OCI-M1 (cell line): ENCODE measurements at regions not wholly inside any gene's neighbourhood (a gene's known extent, or its start where the extent isn't known, plus 50 kb on each side); places are given as distances from the start of the nearest gene placed in this dataset.

Source experiments
- DNase-seq: peaks from one replicate; lab custom pipeline; 2025; lab: John Stamatoyannopoulos, UW

- no peak for DNase-seq
Measured at GRCh38 chr14:27384124-27384523, 786.3 kb upstream of the NOVA1 start.

- peak; percentile 13 for DNase-seq
Measured at GRCh38 chr14:27386391-27386790, 788.6 kb upstream of the NOVA1 start.

GRCh38 chr14:27387463-27387862 is 789.6 kb upstream of the NOVA1 start:
- DNase-seq: no peak

- no peak for DNase-seq
Measured at GRCh38 chr14:27389402-27389801, 791.6 kb upstream of the NOVA1 start.

- no peak for DNase-seq
Measured at GRCh38 chr14:27390155-27390554, 792.3 kb upstream of the NOVA1 start.

- DNase-seq: no peak
Measured at GRCh38 chr14:27391331-27391730, 793.5 kb upstream of the NOVA1 start.

GRCh38 chr14:27392153-27392552 is 794.3 kb upstream of the NOVA1 start:
- DNase-seq: no peak

GRCh38 chr14:27409944-27410343 is 812.1 kb upstream of the NOVA1 start:
- no peak for DNase-seq

GRCh38 chr14:27410981-27411380 is 813.1 kb upstream of the NOVA1 start:
- no peak for DNase-seq

GRCh38 chr14:27427796-27428195 is 830.0 kb upstream of the NOVA1 start:
- peak; percentile 64 for DNase-seq

- DNase-seq: no peak
Measured at GRCh38 chr14:27435923-27436670, 838.3 kb upstream of the NOVA1 start.

- no peak for DNase-seq
Measured at GRCh38 chr14:27484633-27485032, 886.8 kb upstream of the NOVA1 start.

- DNase-seq: no peak
Measured at GRCh38 chr14:27485193-27485592, 887.4 kb upstream of the NOVA1 start.

GRCh38 chr14:27506272-27506671 is 908.4 kb upstream of the NOVA1 start:
- no peak for DNase-seq

GRCh38 chr14:27528328-27528727 is 930.5 kb upstream of the NOVA1 start:
- DNase-seq: peak; percentile 57

GRCh38 chr14:27536748-27537147 is 938.9 kb upstream of the NOVA1 start:
- DNase-seq: no peak

GRCh38 chr14:27546111-27546510 is 948.3 kb upstream of the NOVA1 start:
- no peak for DNase-seq

- DNase-seq: peak; percentile 35
Measured at GRCh38 chr14:27553790-27554189, 956.0 kb upstream of the NOVA1 start.

- DNase-seq: no peak
Measured at GRCh38 chr14:27557445-27557844, 959.6 kb upstream of the NOVA1 start.

- no peak for DNase-seq
Measured at GRCh38 chr14:27559848-27560247, 962.0 kb upstream of the NOVA1 start.

- no peak for DNase-seq
Measured at GRCh38 chr14:27566843-27567382, 969.1 kb upstream of the NOVA1 start.

GRCh38 chr14:27573018-27573417 is 975.2 kb upstream of the NOVA1 start:
- no peak for DNase-seq

- DNase-seq: peak; percentile 4
Measured at GRCh38 chr14:27587103-27587502, 989.3 kb upstream of the NOVA1 start.

- DNase-seq: no peak
Measured at GRCh38 chr14:27605282-27605681, 1007.4 kb upstream of the NOVA1 start.
